Endodermal cell (in vitro differentiated cells): ENCODE measurements at regions not wholly inside any gene's neighbourhood (a gene's known extent, or its start where the extent isn't known, plus 50 kb on each side); places are given as distances from the start of the nearest gene placed in this dataset.

Experiments
- DNase-seq: peaks from one replicate; pipeline ENCODE4 v3.0.0-alpha.2; 2017
- H3K27ac ChIP-seq: 2 replicates; pipeline ENCODE4 v1.5.1; 2013; ENCODE audit warnings: mild to moderate bottlenecking, low read depth, low read length, moderate library complexity
- H3K27me3 ChIP-seq: 2 replicates; pipeline ENCODE4 v1.6.1; 2013; ENCODE audit warnings: mild to moderate bottlenecking, low read length, moderate library complexity; ENCODE audit not compliant: insufficient read depth, control insufficient read depth, poor library complexity, severe bottlenecking
- H3K36me3 ChIP-seq: 2 replicates; pipeline ENCODE4 v1.7.0; 2013; ENCODE audit warnings: mild to moderate bottlenecking, low read length, moderate library complexity; ENCODE audit not compliant: control insufficient read depth, insufficient read depth
- H3K4me1 ChIP-seq: one replicate; pipeline ENCODE4 v1.7.0; 2013; ENCODE audit warnings: low read length; ENCODE audit not compliant: control insufficient read depth, insufficient read depth
- H3K4me3 ChIP-seq: 2 replicates; pipeline ENCODE4 v1.5.1; 2013; ENCODE audit warnings: mild to moderate bottlenecking, low read length, moderate library complexity
- H3K9ac ChIP-seq: 2 replicates; pipeline ENCODE4 v1.6.1; 2013; ENCODE audit warnings: mild to moderate bottlenecking, low read length, moderate library complexity; ENCODE audit not compliant: poor library complexity, severe bottlenecking; ENCODE audit errors: extremely low read depth
- H3K9me3 ChIP-seq: 2 replicates; pipeline ENCODE4 v1.6.1; 2013; ENCODE audit warnings: mild to moderate bottlenecking, low read length, moderate library complexity; ENCODE audit not compliant: control insufficient read depth
- H3K27ac Mint-ChIP-seq: 2 replicates; pipeline ENCODE4 v1.8.0; 2020; ENCODE audit warnings: mixed read lengths
- H3K27me3 Mint-ChIP-seq: 2 replicates; pipeline ENCODE4 v1.8.0; 2021; ENCODE audit warnings: mild to moderate bottlenecking, mixed read lengths; ENCODE audit not compliant: insufficient read depth
- H3K36me3 Mint-ChIP-seq: 2 replicates; pipeline ENCODE4 v1.8.0; 2020; ENCODE audit warnings: low read depth, mixed read lengths
- H3K4me1 Mint-ChIP-seq: 2 replicates; pipeline ENCODE4 v1.8.0; 2020; ENCODE audit warnings: mixed read lengths
- H3K4me3 Mint-ChIP-seq: 2 replicates; pipeline ENCODE4 v1.8.0; 2020; ENCODE audit warnings: mild to moderate bottlenecking, moderate library complexity, mixed read lengths
- H3K9me3 Mint-ChIP-seq: 2 replicates; pipeline ENCODE4 v1.8.0; 2020; ENCODE audit warnings: mild to moderate bottlenecking, mixed read lengths
- CTCF ChIP-seq: fragments of 200-600 bp; sonication (generic); conservative IDR thresholded peaks from 2 replicates; pipeline ENCODE4 v1.5.0; 2021; ENCODE audit warnings: antibody characterized with exemption, mild to moderate bottlenecking
- WGBS, 2 experiments: methylation state at CpG; one replicate each; pipeline versions ENCODE4 v1.1.5 to v1.1.7; 2013; ENCODE audit warnings: missing lambda C conversion rate in 2 of 2, mixed read lengths in 1 of 2; ENCODE audit not compliant: insufficient coverage in 1 of 2, insufficient read length in 1 of 2; 5-methylcytosine and 5-hydroxymethylcytosine counted together

- no peak for TF ChIP-seq CTCF
- H3K4me1 Mint-ChIP-seq: peaks cover 13% of the 10 kb centered on the region
- Histone ChIP-seq H3K36me3 (no peaks in the 10 kb centered on the region), H3K9ac (no peak overlapping the region), H3K4me1 (peaks cover 2% of the 10 kb centered on the region), H3K9me3 (no peaks in the 10 kb centered on the region), H3K4me3 (no peak overlapping the region), H3K27ac (no peak overlapping the region), H3K27me3 (no peaks in the 10 kb centered on the region)
- WGBS, 2 experiments: 80 to 92% methylated on average over 1 to 2 of the region's 2 CpGs
- no peaks in the 10 kb centered on the region for H3K36me3 Mint-ChIP-seq
- H3K9me3 Mint-ChIP-seq: no peaks in the 10 kb centered on the region
- peaks cover 21% of the 10 kb centered on the region for H3K27me3 Mint-ChIP-seq
- H3K4me3 Mint-ChIP-seq: no peak overlapping the region
- no peak for DNase-seq
- no peak overlapping the region for H3K27ac Mint-ChIP-seq
Measured at GRCh38 chr5:135114759-135115158, 80.7 kb upstream of the PITX1 start.

GRCh38 chr5:135112008-135112725 is 78.1 kb upstream of the PITX1 start:
- H3K9me3 ChIP-seq: no peaks in the 10 kb centered on the region
- no peaks in the 10 kb centered on the region for H3K36me3 Mint-ChIP-seq
- H3K4me3 ChIP-seq: no peak overlapping the region
- H3K4me3 Mint-ChIP-seq: no peak overlapping the region
- no peak overlapping the region for H3K27ac Mint-ChIP-seq
- no peak overlapping the region for H3K27ac ChIP-seq
- peaks cover 24% of the 10 kb centered on the region for H3K27me3 Mint-ChIP-seq
- peaks cover 2% of the 10 kb centered on the region for H3K4me1 ChIP-seq
- WGBS, 2 experiments: 73 to 77% methylated on average over 6 to 10 of the region's 10 CpGs
- peaks cover 14% of the 10 kb centered on the region for H3K4me1 Mint-ChIP-seq
- H3K9me3 Mint-ChIP-seq: no peaks in the 10 kb centered on the region
- H3K36me3 ChIP-seq: no peaks in the 10 kb centered on the region
- no peak for DNase-seq
- TF ChIP-seq CTCF: no peak
- no peak overlapping the region for H3K9ac ChIP-seq
- no peaks in the 10 kb centered on the region for H3K27me3 ChIP-seq

GRCh38 chr5:135110785-135111596 is 77.0 kb upstream of the PITX1 start:
- H3K4me3 ChIP-seq: no peak overlapping the region
- peaks cover 23% of the 10 kb centered on the region for H3K4me1 Mint-ChIP-seq
- no peak for DNase-seq
- H3K36me3 ChIP-seq: no peaks in the 10 kb centered on the region
- no peaks in the 10 kb centered on the region for H3K9me3 ChIP-seq
- H3K9me3 Mint-ChIP-seq: peaks cover under 1% of the 10 kb centered on the region
- H3K27ac Mint-ChIP-seq: no peak overlapping the region
- no peak overlapping the region for H3K27ac ChIP-seq
- H3K36me3 Mint-ChIP-seq: no peaks in the 10 kb centered on the region
- peaks cover 34% of the 10 kb centered on the region for H3K27me3 Mint-ChIP-seq
- no peak overlapping the region for H3K9ac ChIP-seq
- WGBS, 2 experiments: 87 to 100% methylated on average over 5 to 11 of the region's 11 CpGs
- no peak for TF ChIP-seq CTCF
- H3K27me3 ChIP-seq: no peaks in the 10 kb centered on the region
- peaks cover 2% of the 10 kb centered on the region for H3K4me1 ChIP-seq
- H3K4me3 Mint-ChIP-seq: no peak overlapping the region
